IPS-NIHi7 (cell line): ENCODE measurements at regions not wholly inside any gene's neighbourhood (a gene's known extent, or its start where the extent isn't known, plus 50 kb on each side); places are given as distances from the start of the nearest gene placed in this dataset.
A peak's percentile ranks its signal among the peaks of the same experiment; 100 is the strongest.
"Not testable (repeated sequence)": the region's sequence is repeated elsewhere in the genome, so short reads cannot be mapped to it uniquely, and the experiment has no call there.

Experiments used
- DNase-seq: peaks from one replicate; pipeline ENCODE4 v3.0.0; 2012; ENCODE audit warnings: mixed read lengths; ENCODE audit errors: extremely low spot score

GRCh38 chr20:53872561-53873229 lies 197.7 kb downstream of the BCAS1 start:
- no peak for DNase-seq

GRCh38 chr20:53872081-53872541 lies 198.3 kb downstream of the BCAS1 start:
- no peak for DNase-seq

GRCh38 chr20:53871541-53871940 lies 198.9 kb downstream of the BCAS1 start:
- no peak for DNase-seq

- no peak for DNase-seq
Observed at GRCh38 chr20:53870426-53871315, 199.7 kb downstream of the BCAS1 start.

- peak; percentile 67 for DNase-seq
Observed at GRCh38 chr20:53869466-53870258, 200.7 kb downstream of the BCAS1 start.

GRCh38 chr20:53867741-53868351 lies 202.5 kb downstream of the BCAS1 start:
- DNase-seq = no peak

- no peak for DNase-seq
Observed at GRCh38 chr20:53866794-53867740, 203.3 kb downstream of the BCAS1 start.

GRCh38 chr20:53865901-53866793 lies 204.2 kb downstream of the BCAS1 start:
- DNase-seq = no peak

- not testable (repeated sequence) for DNase-seq
Observed at GRCh38 chr20:53864765-53865683, 205.4 kb downstream of the BCAS1 start.

- not testable (repeated sequence) for DNase-seq
Observed at GRCh38 chr20:53863923-53864641, 206.3 kb downstream of the BCAS1 start.

- DNase-seq = not testable (repeated sequence)
Observed at GRCh38 chr20:53863535-53863922, 206.9 kb downstream of the BCAS1 start.

GRCh38 chr20:53863039-53863438 lies 207.4 kb downstream of the BCAS1 start:
- not testable (repeated sequence) for DNase-seq

GRCh38 chr20:53862490-53862889 lies 207.9 kb downstream of the BCAS1 start:
- DNase-seq = not testable (repeated sequence)

GRCh38 chr20:53862136-53862397 lies 208.3 kb downstream of the BCAS1 start:
- DNase-seq = not testable (repeated sequence)

GRCh38 chr20:53859684-53860083 lies 210.7 kb downstream of the BCAS1 start:
- no peak for DNase-seq

- DNase-seq = not testable (repeated sequence)
Observed at GRCh38 chr20:53859009-53859408, 211.4 kb downstream of the BCAS1 start.

- not testable (repeated sequence) for DNase-seq
Observed at GRCh38 chr20:53858516-53858915, 211.9 kb downstream of the BCAS1 start.

GRCh38 chr20:53857723-53858236 lies 212.6 kb downstream of the BCAS1 start:
- peak; percentile 30 for DNase-seq
